ENCODE measurements at regions not wholly inside any gene's neighbourhood (a gene's known extent, or its start where the extent isn't known, plus 50 kb on each side); places are given as distances from the start of the nearest gene placed in this dataset.

DNA sequence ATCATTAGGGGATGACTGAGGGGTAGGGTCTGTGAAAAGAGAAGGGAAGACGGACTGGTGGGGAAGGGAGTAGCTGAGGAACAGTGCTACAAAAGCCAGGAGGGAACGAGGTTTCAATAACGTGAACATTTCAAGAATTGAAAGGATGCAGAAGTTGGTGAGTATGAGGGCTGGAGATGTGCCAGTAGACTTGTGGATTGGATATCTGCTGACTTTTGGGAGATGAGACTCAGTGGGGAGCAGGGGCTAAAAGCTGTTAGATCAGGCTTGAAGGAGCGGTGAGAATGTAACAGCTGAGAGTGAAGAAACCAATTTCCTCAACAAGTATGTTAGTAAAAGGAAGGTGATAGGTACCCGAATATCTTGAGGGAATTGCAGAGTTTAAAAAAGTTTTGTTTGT is 65.2 kb downstream of the GTPBP8 start:
- FAIRE-seq (no peak), DNase-seq (ENCODE audit: low read depth in 1 of 2, low spot score in 2 of 2) (no peak)
- no peak overlapping the region for H2BK12ac ChIP-seq (ENCODE audit: low read depth, low read length)
- CTCF ChIA-PET (ENCODE audit: partially characterized antibody), result interaction anchor here (0.7 to 10.8 kb wide), 7 partner anchors 14 to 321 kb away, joined by 3 to 108 read pairs (median 3); no protein-coding TSS in a partner anchor
- H4K20me1 ChIP-seq (replicated peaks in 1 of 2; ENCODE audit: control insufficient read depth in 1 of 2, insufficient read depth in 2 of 2, low read length in 2 of 2), result no peaks in the 10 kb centered on the region
- H2BK15ac ChIP-seq (ENCODE audit: low read length), result no peak overlapping the region
- H2BK5ac ChIP-seq (ENCODE audit: low read depth, low read length), result no peak overlapping the region
- H2AFZ ChIP-seq (ENCODE audit: low read length), result no peak overlapping the region
- H3K18ac ChIP-seq (ENCODE audit: extremely low read depth, low read length), result no peak overlapping the region
- WGBS, 2 experiments (ENCODE audit: extremely low coverage in 1 of 2, insufficient coverage in 1 of 2, insufficient read length in 1 of 2, insufficient replicate concordance in 2 of 2, low coverage in 1 of 2, low lambda C conversion rate in 2 of 2, missing lambda C conversion rate in 1 of 2), result 87% methylated on average over 5 of the region's 5 CpGs; no CpG with 5 or more reads in 1 of the 2 experiments
- H3K79me1 ChIP-seq (ENCODE audit: low read depth, low read length), result no peaks in the 10 kb centered on the region
- H3K4me2 ChIP-seq (ENCODE audit: insufficient read depth in 1 of 2, low read depth in 2 of 2, low read length in 2 of 2), result no peak overlapping the region
- peak overlapping the region; percentile 0 for H4K91ac ChIP-seq (replicated peaks; ENCODE audit: insufficient read length, low read length)
- H2BK20ac ChIP-seq (ENCODE audit: low read length), result no peak overlapping the region
- no peaks in the 10 kb centered on the region for H3K9me3 ChIP-seq (ENCODE audit: insufficient read depth in 2 of 2, low read depth in 1 of 2, low read length in 1 of 2)
- H3K36me3 ChIP-seq (ENCODE audit: control insufficient read depth in 2 of 4, insufficient read depth in 4 of 4, low read length in 3 of 4), result no peaks in the 10 kb centered on the region
- POLR2A ChIA-PET (ENCODE audit: partially characterized antibody), result interaction anchor here (0.7 kb wide), 1 partner anchor 518 kb away, joined by 3 read pairs; no protein-coding TSS in a partner anchor
- H3K4me1 ChIP-seq (replicated peaks in 1 of 4; ENCODE audit: control insufficient read depth in 3 of 4, insufficient read depth in 4 of 4, low read length in 3 of 4), result no peaks in the 10 kb centered on the region
- no peak overlapping the region for H3K4ac ChIP-seq (replicated peaks; ENCODE audit: insufficient read length, low read depth, low read length)
- H3K79me2 ChIP-seq (ENCODE audit: control insufficient read depth in 1 of 2, insufficient read depth in 2 of 2, low read length in 2 of 2), result no peaks in the 10 kb centered on the region
- no peak overlapping the region for H4K8ac ChIP-seq (ENCODE audit: extremely low read depth, insufficient read depth, low read length)
- H3K4me3 ChIP-seq (ENCODE audit: extremely low read depth in 1 of 4, insufficient read depth in 2 of 4, low read depth in 3 of 4, low read length in 4 of 4), result no peak overlapping the region
- no peak overlapping the region for H3K9ac ChIP-seq (replicated peaks in 1 of 4; ENCODE audit: extremely low read depth in 1 of 4, low read depth in 3 of 4, low read length in 3 of 4)
- H3K23ac ChIP-seq (ENCODE audit: insufficient read length), result no peak overlapping the region
- TF ChIP-seq GTF2F1 (IDR thresholded peaks at IDR 0.05; ENCODE audit: borderline replicate concordance, low read depth, low read length) (no peak), EGR1 (IDR thresholded peaks at IDR 0.05; ENCODE audit: borderline replicate concordance, low read depth, low read length) (no peak), SRF (IDR thresholded peaks at IDR 0.05; ENCODE audit: low read depth, low read length) (no peak), CTCF (IDR thresholded peaks at IDR 0.05; ENCODE audit: control extremely low read depth in 1 of 3, insufficient read depth in 1 of 3, low read depth in 1 of 3, low read length in 3 of 3) (no peak)
- no peak overlapping the region for H2AK5ac ChIP-seq (ENCODE audit: low read depth, low read length)
- H3K56ac ChIP-seq (replicated peaks; ENCODE audit: insufficient read length, low read depth, low read length), result no peak overlapping the region
- H3K27me3 ChIP-seq (replicated peaks in 1 of 4; ENCODE audit: control insufficient read depth in 3 of 4, extremely low read depth in 1 of 4, insufficient read depth in 3 of 4, low read length in 3 of 4), result peaks cover 0 to 3% (median 1%) of the 10 kb centered on the region in 4 experiments; a peak in 1 of 7 replicates
- no peak overlapping the region for H4K5ac ChIP-seq (ENCODE audit: insufficient read length, low read depth, low read length)
- no peak overlapping the region for H2BK120ac ChIP-seq (replicated peaks; ENCODE audit: low read depth, low read length)
- peaks cover 2% of the 10 kb centered on the region; the same call in 1 of the 2 replicates for H3K23me2 ChIP-seq (ENCODE audit: low read depth, low read length)
- no peak overlapping the region for H3K14ac ChIP-seq (ENCODE audit: insufficient read length)
- no peak overlapping the region for H3K27ac ChIP-seq (ENCODE audit: low read depth, low read length)
